ENCODE measurements at regions not wholly inside any gene's neighbourhood (a gene's known extent, or its start where the extent isn't known, plus 50 kb on each side); places are given as distances from the start of the nearest gene placed in this dataset.
"Not testable (repeated sequence)": the region's sequence is repeated elsewhere in the genome, so short reads cannot be mapped to it uniquely, and the experiment has no call there.

DNA sequence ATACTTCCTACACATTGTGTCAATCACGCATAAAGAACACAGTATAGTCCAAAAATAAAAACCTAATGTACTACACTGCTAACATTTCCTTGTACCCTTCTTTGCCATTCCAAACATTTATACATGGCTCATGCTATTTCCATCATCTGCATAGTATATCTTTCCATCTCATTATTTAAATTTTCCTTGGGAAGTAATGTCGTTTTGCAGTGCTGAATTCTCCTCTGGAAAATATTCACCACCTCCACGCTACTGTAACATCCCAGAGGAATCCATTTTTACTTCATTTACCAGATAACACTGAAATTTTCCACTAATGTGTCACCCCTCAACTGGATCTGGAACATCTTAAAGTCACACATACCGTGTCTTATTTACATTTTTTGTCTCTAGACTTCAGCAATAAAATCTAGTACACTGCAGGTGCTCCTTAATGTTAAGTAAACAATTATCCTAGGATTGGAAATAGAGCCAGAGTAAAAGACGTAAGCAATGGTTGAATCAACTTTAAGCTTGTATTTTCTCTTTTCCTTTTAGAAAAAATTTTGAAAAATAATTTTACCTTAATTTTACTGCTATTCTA lies 881.0 kb downstream of the AMY1C start:
- no peak for TF ChIP-seq CTCF (conservative IDR thresholded peaks at IDR 0.05; ENCODE audit: low read depth, low read length)
- no peak for DNase-seq (ENCODE audit: low read depth)
- no peak overlapping the region for H3K4me3 ChIP-seq (ENCODE audit: low read depth, low read length)

GRCh38 chr1:104636581-104636980 lies 886.9 kb downstream of the AMY1C start:
- H3K4me3 ChIP-seq (ENCODE audit: low read depth, low read length), result no peak overlapping the region
- no peak for TF ChIP-seq CTCF (conservative IDR thresholded peaks at IDR 0.05; ENCODE audit: low read depth, low read length)
- no peak for DNase-seq (ENCODE audit: low read depth)

GRCh38 chr1:104646233-104646632 lies 896.5 kb downstream of the AMY1C start:
- no peak for TF ChIP-seq CTCF (conservative IDR thresholded peaks at IDR 0.05; ENCODE audit: low read depth, low read length)
- DNase-seq (ENCODE audit: low read depth), result no peak
- no peak overlapping the region for H3K4me3 ChIP-seq (ENCODE audit: low read depth, low read length)

- TF ChIP-seq CTCF (conservative IDR thresholded peaks at IDR 0.05; ENCODE audit: low read depth, low read length), result peak; percentile 45
- H3K4me3 ChIP-seq (ENCODE audit: low read depth, low read length), result no peak overlapping the region
- peak; percentile 13 for DNase-seq (ENCODE audit: low read depth)
Observed at GRCh38 chr1:104648269-104648691, 898.6 kb downstream of the AMY1C start.

DNA sequence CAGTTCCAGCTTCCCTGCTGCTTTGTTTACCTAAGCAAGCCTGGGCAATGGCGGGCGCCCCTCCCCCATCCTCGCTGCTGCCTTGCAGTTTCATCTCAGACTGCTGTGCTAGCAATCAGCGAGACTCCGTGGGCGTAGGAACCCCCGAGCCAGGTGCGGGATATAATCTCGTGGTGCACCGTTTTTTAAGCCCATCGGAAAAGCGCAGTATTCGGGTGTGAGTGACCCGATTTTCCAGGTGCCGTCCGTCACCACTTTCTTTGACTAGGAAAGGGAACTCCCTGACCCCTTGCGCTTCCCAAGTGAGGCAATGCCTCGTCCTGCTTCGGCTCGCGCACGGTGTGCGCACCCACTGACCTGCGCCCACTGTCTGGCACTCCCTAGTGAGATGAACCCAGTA lies 914.7 kb downstream of the AMY1C start:
- not testable (repeated sequence) for DNase-seq (ENCODE audit: low read depth); H3K4me3 ChIP-seq (ENCODE audit: low read depth, low read length)

DNA sequence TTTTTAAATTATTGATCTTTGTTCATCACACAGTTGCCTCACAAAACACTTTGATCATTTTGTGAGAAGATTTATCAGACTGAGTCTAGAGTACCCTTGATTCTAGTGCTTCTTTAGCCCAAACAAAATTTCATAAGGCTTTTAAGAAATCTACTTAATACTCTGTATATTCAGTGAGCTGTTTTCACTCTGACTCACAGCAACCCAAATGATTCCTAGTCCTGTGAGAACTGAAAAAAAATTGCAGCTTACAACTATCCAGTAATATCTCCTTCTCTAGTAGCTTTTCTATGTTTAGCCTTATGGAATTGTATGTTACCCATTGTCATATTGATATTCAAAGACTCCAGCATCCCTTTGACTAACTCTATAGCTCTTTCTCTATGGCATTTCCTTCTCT lies 915.6 kb downstream of the AMY1C start:
- TF ChIP-seq CTCF (conservative IDR thresholded peaks at IDR 0.05; ENCODE audit: low read depth, low read length), result no peak
- H3K4me3 ChIP-seq (ENCODE audit: low read depth, low read length), result no peak overlapping the region
- no peak for DNase-seq (ENCODE audit: low read depth)

GRCh38 chr1:104671684-104672353 lies 922.1 kb downstream of the AMY1C start:
- no peak for TF ChIP-seq CTCF (conservative IDR thresholded peaks at IDR 0.05; ENCODE audit: low read depth, low read length)
- no peak for DNase-seq (ENCODE audit: low read depth)
- no peak overlapping the region for H3K4me3 ChIP-seq (ENCODE audit: low read depth, low read length)

Measured in choroid plexus epithelial cell (primary cell).